Fibroblast of the conjunctiva (primary cell): ENCODE measurements at regions not wholly inside any gene's neighbourhood (a gene's known extent, or its start where the extent isn't known, plus 50 kb on each side); places are given as distances from the start of the nearest gene placed in this dataset.
"Not testable (repeated sequence)": the region's sequence is repeated elsewhere in the genome, so short reads cannot be mapped to it uniquely, and the experiment has no call there.

Source experiments
- DNase-seq: peaks from one replicate; pipeline ENCODE4 v3.0.0-alpha.2; 2010; ENCODE audit warnings: low read depth

GRCh38 chr20:17836303-17836861, 132.2 kb downstream of the SNX5 start:
- DNase-seq = peak; percentile 71

GRCh38 chr20:17835934-17836300, 132.7 kb downstream of the SNX5 start:
- no peak for DNase-seq

GRCh38 chr20:17835240-17835933, 133.2 kb downstream of the SNX5 start:
- peak; percentile 24 for DNase-seq

- no peak for DNase-seq
Measured at GRCh38 chr20:17834804-17835203, 133.8 kb downstream of the SNX5 start.

- no peak for DNase-seq
Measured at GRCh38 chr20:17833036-17833674, 133.4 kb downstream of the BANF2 start.

- DNase-seq = no peak
Measured at GRCh38 chr20:17832236-17832915, 132.6 kb downstream of the BANF2 start.

- DNase-seq = no peak
Measured at GRCh38 chr20:17828598-17829144, 128.9 kb downstream of the BANF2 start.

- no peak for DNase-seq
Measured at GRCh38 chr20:17827759-17828559, 128.2 kb downstream of the BANF2 start.

GRCh38 chr20:17827079-17827478, 127.3 kb downstream of the BANF2 start:
- no peak for DNase-seq

- no peak for DNase-seq
Measured at GRCh38 chr20:17825960-17826843, 126.4 kb downstream of the BANF2 start.

GRCh38 chr20:17825252-17825959, 125.6 kb downstream of the BANF2 start:
- DNase-seq = no peak

GRCh38 chr20:17824676-17825251, 125.0 kb downstream of the BANF2 start:
- DNase-seq = no peak

- no peak for DNase-seq
Measured at GRCh38 chr20:17823409-17824144, 123.8 kb downstream of the BANF2 start.

GRCh38 chr20:17822540-17823408, 123.0 kb downstream of the BANF2 start:
- no peak for DNase-seq

- DNase-seq = peak; percentile 90
Measured at GRCh38 chr20:17822039-17822438, 122.3 kb downstream of the BANF2 start.

- DNase-seq = not testable (repeated sequence)
Measured at GRCh38 chr20:17821606-17822005, 121.8 kb downstream of the BANF2 start.

GRCh38 chr20:17819395-17820093, 119.8 kb downstream of the BANF2 start:
- no peak for DNase-seq
